KOPT-K1 (cell line): ENCODE measurements at regions not wholly inside any gene's neighbourhood (a gene's known extent, or its start where the extent isn't known, plus 50 kb on each side); places are given as distances from the start of the nearest gene placed in this dataset.

Experiments used
- H3K27ac ChIP-seq: fragments of 200-600 bp; sonication (generic); 2 replicates; pipeline ENCODE4 v1.5.1; 2016; ENCODE audit warnings: antibody characterized with exemption, mild to moderate bottlenecking, low read depth, low read length; ENCODE audit not compliant: poor library complexity, severe bottlenecking
- H3K36me3 ChIP-seq: fragments of 200-600 bp; sonication (generic); 2 replicates; pipeline ENCODE4 v1.5.1; 2017; ENCODE audit warnings: antibody characterized with exemption, mild to moderate bottlenecking, low read length, moderate library complexity; ENCODE audit not compliant: insufficient read depth
- H3K9me3 ChIP-seq: fragments of 200-600 bp; sonication (generic); 2 replicates; pipeline ENCODE4 v1.5.1; 2017; ENCODE audit warnings: antibody characterized with exemption, low read length, mild to moderate bottlenecking; ENCODE audit not compliant: insufficient read depth, poor library complexity, severe bottlenecking

- Histone ChIP-seq H3K9me3 (no peaks in the 10 kb centered on the region), H3K36me3 (no peaks in the 10 kb centered on the region), H3K27ac (no peak overlapping the region)
These were observed 357.6 kb downstream of the TBC1D4 start for GRCh38 chr13:75124415-75124814.

- H3K27ac ChIP-seq, result no peak overlapping the region
- no peaks in the 10 kb centered on the region for H3K9me3 ChIP-seq
- no peaks in the 10 kb centered on the region for H3K36me3 ChIP-seq
These were observed 358.5 kb downstream of the TBC1D4 start for GRCh38 chr13:75123428-75123827.

GRCh38 chr13:75120085-75120484 is 361.9 kb downstream of the TBC1D4 start:
- Histone ChIP-seq H3K9me3 (no peaks in the 10 kb centered on the region), H3K36me3 (no peaks in the 10 kb centered on the region), H3K27ac (no peak overlapping the region)

- Histone ChIP-seq H3K36me3 (no peaks in the 10 kb centered on the region), H3K9me3 (no peaks in the 10 kb centered on the region), H3K27ac (no peak overlapping the region)
These were observed 366.8 kb downstream of the TBC1D4 start for GRCh38 chr13:75115171-75115570.

- H3K27ac ChIP-seq, result no peak overlapping the region
- H3K36me3 ChIP-seq, result no peaks in the 10 kb centered on the region
These were observed 378.0 kb downstream of the TBC1D4 start for GRCh38 chr13:75103976-75104375.

GRCh38 chr13:75102001-75102716 is 379.8 kb downstream of the TBC1D4 start:
- Histone ChIP-seq H3K9me3 (no peaks in the 10 kb centered on the region), H3K27ac (no peak overlapping the region)

More at GRCh38 chr13:75103976-75104375, 378.0 kb downstream of the TBC1D4 start:
- H3K9me3 ChIP-seq, result no peaks in the 10 kb centered on the region

GRCh38 chr13:75101348-75101747 is 380.6 kb downstream of the TBC1D4 start:
- no peaks in the 10 kb centered on the region for H3K36me3 ChIP-seq
- H3K27ac ChIP-seq, result no peak overlapping the region
- H3K9me3 ChIP-seq, result no peaks in the 10 kb centered on the region

More at GRCh38 chr13:75102001-75102716, 379.8 kb downstream of the TBC1D4 start:
- no peaks in the 10 kb centered on the region for H3K36me3 ChIP-seq

GRCh38 chr13:75092143-75092542 is 389.8 kb downstream of the TBC1D4 start:
- Histone ChIP-seq H3K9me3 (no peaks in the 10 kb centered on the region), H3K27ac (no peak overlapping the region), H3K36me3 (no peaks in the 10 kb centered on the region)

- no peaks in the 10 kb centered on the region for H3K9me3 ChIP-seq
- H3K27ac ChIP-seq, result no peak overlapping the region
- H3K36me3 ChIP-seq, result no peaks in the 10 kb centered on the region
These were observed 390.3 kb downstream of the TBC1D4 start for GRCh38 chr13:75091718-75092117.

GRCh38 chr13:75090872-75091615 is 390.9 kb downstream of the TBC1D4 start:
- no peaks in the 10 kb centered on the region for H3K36me3 ChIP-seq
- no peak overlapping the region for H3K27ac ChIP-seq
- no peaks in the 10 kb centered on the region for H3K9me3 ChIP-seq

- Histone ChIP-seq H3K27ac (no peak overlapping the region), H3K9me3 (no peaks in the 10 kb centered on the region), H3K36me3 (no peaks in the 10 kb centered on the region)
These were observed 393.1 kb downstream of the TBC1D4 start for GRCh38 chr13:75088915-75089314.

- no peak overlapping the region for H3K27ac ChIP-seq
- H3K36me3 ChIP-seq, result no peaks in the 10 kb centered on the region
- H3K9me3 ChIP-seq, result no peaks in the 10 kb centered on the region
These were observed 402.7 kb downstream of the TBC1D4 start for GRCh38 chr13:75079226-75079625.

GRCh38 chr13:75076476-75076875 is 405.5 kb downstream of the TBC1D4 start:
- no peaks in the 10 kb centered on the region for H3K36me3 ChIP-seq
- no peaks in the 10 kb centered on the region for H3K9me3 ChIP-seq
- H3K27ac ChIP-seq, result no peak overlapping the region

- no peaks in the 10 kb centered on the region for H3K36me3 ChIP-seq
- H3K9me3 ChIP-seq, result no peaks in the 10 kb centered on the region
- H3K27ac ChIP-seq, result no peak overlapping the region
These were observed 408.2 kb downstream of the TBC1D4 start for GRCh38 chr13:75073786-75074185.

- H3K27ac ChIP-seq, result no peak overlapping the region
- no peaks in the 10 kb centered on the region for H3K36me3 ChIP-seq
- no peaks in the 10 kb centered on the region for H3K9me3 ChIP-seq
These were observed 409.1 kb downstream of the TBC1D4 start for GRCh38 chr13:75072891-75073290.

GRCh38 chr13:75072368-75072767 is 409.6 kb downstream of the TBC1D4 start:
- H3K27ac ChIP-seq, result no peak overlapping the region
- H3K9me3 ChIP-seq, result no peaks in the 10 kb centered on the region
- no peaks in the 10 kb centered on the region for H3K36me3 ChIP-seq
